KMS-11 (cell line): ENCODE measurements at regions not wholly inside any gene's neighbourhood (a gene's known extent, or its start where the extent isn't known, plus 50 kb on each side); places are given as distances from the start of the nearest gene placed in this dataset.

ENCODE experiments used
- H2AFZ ChIP-seq: fragments of 200-600 bp; sonication (generic); 2 replicates; pipeline ENCODE4 v1.6.1; 2016; ENCODE audit warnings: antibody characterized with exemption, mixed run types, low read depth
- H3K27ac ChIP-seq: fragments of 200-600 bp; sonication (generic); 2 replicates; pipeline ENCODE4 v1.6.1; 2016; ENCODE audit warnings: mild to moderate bottlenecking, mixed run types
- H3K27me3 ChIP-seq: fragments of 200-600 bp; sonication (generic); 2 replicates; pipeline ENCODE4 v1.6.1; 2017; ENCODE audit warnings: mild to moderate bottlenecking, low read depth, mixed run types, moderate library complexity; ENCODE audit not compliant: insufficient read depth
- H3K36me3 ChIP-seq: fragments of 200-600 bp; sonication (generic); 2 replicates; pipeline ENCODE4 v1.6.1; 2017; ENCODE audit warnings: mild to moderate bottlenecking, mixed run types; ENCODE audit not compliant: insufficient read depth
- H3K4me1 ChIP-seq: fragments of 200-600 bp; sonication (generic); 2 replicates; pipeline ENCODE4 v1.6.1; 2016; ENCODE audit warnings: mild to moderate bottlenecking, low read depth, mixed run types; ENCODE audit not compliant: poor library complexity, severe bottlenecking
- H3K4me2 ChIP-seq: fragments of 200-600 bp; sonication (generic); 2 replicates; pipeline ENCODE4 v1.7.0; 2016; ENCODE audit warnings: mild to moderate bottlenecking, mixed run types
- H3K4me3 ChIP-seq: fragments of 200-600 bp; sonication (generic); IDR thresholded peaks from 2 replicates; pipeline ENCODE4 v1.6.1; 2017; ENCODE audit warnings: low read depth, low read length, mixed read lengths; ENCODE audit not compliant: insufficient read depth
- H3K79me2 ChIP-seq: fragments of 200-600 bp; sonication (generic); 2 replicates; pipeline ENCODE4 v1.6.1; 2016; ENCODE audit warnings: low read depth, mixed run types; ENCODE audit not compliant: insufficient read depth
- H3K9ac ChIP-seq: fragments of 200-600 bp; sonication (generic); 2 replicates; pipeline ENCODE4 v1.6.1; 2016; ENCODE audit warnings: mild to moderate bottlenecking, mixed run types
- H4K20me1 ChIP-seq: fragments of 200-600 bp; sonication (generic); 2 replicates; pipeline ENCODE4 v1.6.1; 2016; ENCODE audit warnings: mild to moderate bottlenecking, mixed run types; ENCODE audit not compliant: insufficient read depth
- TF ChIP-seq, protein P1 (sequence below): fragments of 200-600 bp; sonication (generic); conservative IDR thresholded peaks from 2 replicates; pipeline ENCODE4 v1.6.1; 2017; ENCODE audit warnings: low read depth, mild to moderate bottlenecking, antibody characterized with exemption, low read length, moderate library complexity, mixed read lengths

DNA sequence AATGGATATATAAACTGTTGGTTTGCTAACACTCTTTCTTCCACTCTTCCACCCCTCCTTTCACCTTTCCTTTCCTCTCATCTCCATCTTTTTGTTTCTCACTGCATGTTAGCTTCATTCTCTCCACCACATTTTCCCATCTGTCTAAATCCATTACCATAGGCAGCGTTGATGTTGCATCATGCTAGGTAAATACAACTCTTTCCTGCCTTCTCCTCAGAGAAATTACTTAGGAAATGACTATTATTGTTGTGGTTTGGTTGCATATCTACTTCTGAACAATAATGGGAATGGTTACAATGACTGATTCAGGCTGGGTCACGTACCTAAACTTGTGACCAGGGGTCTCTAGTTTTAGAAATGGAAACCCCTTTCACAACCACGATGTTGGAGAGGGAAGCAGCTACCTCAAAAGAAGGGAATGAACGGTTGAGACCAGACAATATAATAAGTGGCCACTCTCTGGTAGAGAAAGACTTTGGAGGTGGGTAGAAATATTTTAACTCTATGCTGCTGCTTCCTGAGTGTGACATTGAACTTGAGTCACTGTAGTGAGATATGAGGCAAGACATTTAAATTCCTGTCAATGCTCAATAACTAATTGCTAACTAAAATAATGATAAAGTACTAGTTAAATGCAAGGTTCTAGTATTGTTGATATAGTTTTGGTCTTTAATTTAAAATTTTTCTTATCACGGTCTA lies 314.1 kb upstream of the TGFBR2 start:
- Histone ChIP-seq H3K36me3 (no peaks in the 10 kb centered on the region), H3K4me1 (no peaks in the 10 kb centered on the region), H3K4me2 (no peak overlapping the region), H3K9ac (no peak overlapping the region), H3K4me3 (no peak overlapping the region), H2AFZ (no peak overlapping the region), H3K27ac (no peak overlapping the region), H3K79me2 (no peaks in the 10 kb centered on the region), H3K27me3 (no peaks in the 10 kb centered on the region), H4K20me1 (no peaks in the 10 kb centered on the region)
- TF ChIP-seq, protein P1, sequence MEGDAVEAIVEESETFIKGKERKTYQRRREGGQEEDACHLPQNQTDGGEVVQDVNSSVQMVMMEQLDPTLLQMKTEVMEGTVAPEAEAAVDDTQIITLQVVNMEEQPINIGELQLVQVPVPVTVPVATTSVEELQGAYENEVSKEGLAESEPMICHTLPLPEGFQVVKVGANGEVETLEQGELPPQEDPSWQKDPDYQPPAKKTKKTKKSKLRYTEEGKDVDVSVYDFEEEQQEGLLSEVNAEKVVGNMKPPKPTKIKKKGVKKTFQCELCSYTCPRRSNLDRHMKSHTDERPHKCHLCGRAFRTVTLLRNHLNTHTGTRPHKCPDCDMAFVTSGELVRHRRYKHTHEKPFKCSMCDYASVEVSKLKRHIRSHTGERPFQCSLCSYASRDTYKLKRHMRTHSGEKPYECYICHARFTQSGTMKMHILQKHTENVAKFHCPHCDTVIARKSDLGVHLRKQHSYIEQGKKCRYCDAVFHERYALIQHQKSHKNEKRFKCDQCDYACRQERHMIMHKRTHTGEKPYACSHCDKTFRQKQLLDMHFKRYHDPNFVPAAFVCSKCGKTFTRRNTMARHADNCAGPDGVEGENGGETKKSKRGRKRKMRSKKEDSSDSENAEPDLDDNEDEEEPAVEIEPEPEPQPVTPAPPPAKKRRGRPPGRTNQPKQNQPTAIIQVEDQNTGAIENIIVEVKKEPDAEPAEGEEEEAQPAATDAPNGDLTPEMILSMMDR: no peak

DNA sequence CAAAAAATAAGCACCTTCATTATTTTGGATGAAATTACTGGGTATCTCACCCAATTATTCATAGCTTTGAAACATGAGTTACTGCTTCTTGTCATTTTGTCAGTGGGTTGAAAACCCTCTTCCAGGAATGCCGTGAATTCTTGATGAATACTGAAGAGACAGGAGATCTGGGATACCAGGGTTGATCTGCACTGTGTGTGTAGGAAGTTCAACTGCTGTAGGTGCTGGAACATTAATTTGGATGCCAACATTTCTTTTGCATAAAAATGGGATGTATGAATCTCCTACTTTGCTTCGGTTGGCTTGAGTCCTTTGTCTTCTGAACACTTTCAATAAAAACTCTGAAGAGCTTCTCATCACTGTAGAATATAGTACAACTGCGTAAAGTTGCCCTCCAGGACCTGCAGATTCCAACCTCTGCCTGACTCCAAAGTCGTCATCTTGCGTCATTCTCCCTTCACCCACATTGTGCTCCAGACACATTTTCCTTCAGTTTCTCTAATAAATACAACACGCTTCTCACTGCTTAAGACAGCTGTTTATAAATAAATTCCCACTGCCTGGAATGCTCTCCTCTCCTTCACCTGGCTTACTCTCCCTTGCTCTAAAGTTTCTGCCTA lies 312.7 kb upstream of the TGFBR2 start:
- no peaks in the 10 kb centered on the region for H3K36me3 ChIP-seq
- H3K9ac ChIP-seq: no peak overlapping the region
- TF ChIP-seq, protein P1: no peak
- no peak overlapping the region for H3K4me3 ChIP-seq
- H4K20me1 ChIP-seq: no peaks in the 10 kb centered on the region
- no peaks in the 10 kb centered on the region for H3K4me1 ChIP-seq
- no peak overlapping the region for H3K27ac ChIP-seq
- H2AFZ ChIP-seq: no peak overlapping the region
- H3K27me3 ChIP-seq: no peaks in the 10 kb centered on the region
- H3K79me2 ChIP-seq: no peaks in the 10 kb centered on the region
- H3K4me2 ChIP-seq: no peak overlapping the region

DNA sequence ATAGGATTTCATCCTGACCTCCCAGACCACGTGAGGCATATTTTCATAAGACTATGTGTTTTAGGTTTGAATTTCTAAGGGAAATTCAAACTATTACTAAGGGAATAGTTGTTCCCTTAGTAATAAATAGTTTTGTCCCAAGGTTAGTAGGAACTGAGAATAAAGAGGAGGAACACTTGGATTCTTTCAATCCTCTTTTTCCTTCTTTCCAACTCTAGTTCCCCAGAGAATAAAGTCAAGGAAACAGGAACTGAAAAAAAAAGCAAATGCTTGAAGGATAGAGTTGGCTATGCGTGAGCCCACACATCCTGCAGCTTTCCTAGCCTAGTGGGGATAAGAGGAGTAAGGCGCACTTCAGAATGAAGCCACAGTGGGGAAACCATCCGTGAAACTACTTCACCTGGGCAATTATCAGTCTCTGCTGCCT lies 312.1 kb upstream of the TGFBR2 start:
- H3K4me2 ChIP-seq: no peak overlapping the region
- H3K79me2 ChIP-seq: no peaks in the 10 kb centered on the region
- H3K36me3 ChIP-seq: no peaks in the 10 kb centered on the region
- no peaks in the 10 kb centered on the region for H4K20me1 ChIP-seq
- no peak overlapping the region for H3K4me3 ChIP-seq
- no peak overlapping the region for H3K9ac ChIP-seq
- H3K27ac ChIP-seq: no peak overlapping the region
- no peak overlapping the region for H2AFZ ChIP-seq
- TF ChIP-seq, protein P1: no peak
- no peaks in the 10 kb centered on the region for H3K27me3 ChIP-seq
- H3K4me1 ChIP-seq: no peaks in the 10 kb centered on the region

DNA sequence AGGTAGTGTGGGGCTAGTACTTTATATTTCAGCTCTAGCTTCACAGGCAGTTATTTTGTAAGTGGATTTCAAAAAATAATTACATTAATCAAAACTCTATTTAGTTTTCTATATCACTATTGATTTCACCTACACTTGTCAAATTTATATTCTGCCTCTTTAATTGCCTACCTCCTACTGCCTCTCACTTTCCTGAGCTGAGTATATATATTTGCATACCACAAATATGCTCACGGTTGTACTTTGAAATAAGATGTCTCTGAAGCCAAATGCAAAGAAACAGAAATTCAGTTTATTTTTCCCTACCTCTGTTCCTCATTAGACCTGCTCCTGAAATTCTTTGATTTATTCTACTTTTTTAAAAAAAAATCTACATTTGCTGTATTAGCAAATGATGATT lies 309.3 kb upstream of the TGFBR2 start:
- Histone ChIP-seq H3K4me2 (no peak overlapping the region), H3K27ac (no peak overlapping the region), H3K4me3 (no peak overlapping the region), H3K4me1 (no peaks in the 10 kb centered on the region), H3K79me2 (no peaks in the 10 kb centered on the region), H3K27me3 (no peaks in the 10 kb centered on the region), H4K20me1 (no peaks in the 10 kb centered on the region), H3K36me3 (no peaks in the 10 kb centered on the region), H2AFZ (no peak overlapping the region), H3K9ac (no peak overlapping the region)
- TF ChIP-seq, protein P1: no peak
